Panc1 (cell line): ENCODE measurements at regions not wholly inside any gene's neighbourhood (a gene's known extent, or its start where the extent isn't known, plus 50 kb on each side); places are given as distances from the start of the nearest gene placed in this dataset.

ENCODE experiments used
- CTCF ChIP-seq: fragments of 450-650 bp; IDR thresholded peaks from 2 replicates; pipeline ENCODE4 v1.5.1; 2017; ENCODE audit warnings: mild to moderate bottlenecking
- POLR2AphosphoS5 ChIP-seq: IDR thresholded peaks from 2 replicates; pipeline ENCODE4 v1.6.1; 2012; ENCODE audit warnings: mild to moderate bottlenecking, low read depth, low read length, moderate library complexity
- REST ChIP-seq, 2 experiments: IDR thresholded peaks; 2 replicates each; pipeline ENCODE4 v1.6.1; 2011 to 2012; ENCODE audit warnings: low read depth in 2 of 2, control low read depth in 1 of 2, low read length in 1 of 2, mild to moderate bottlenecking in 1 of 2, moderate library complexity in 1 of 2; ENCODE audit not compliant: insufficient read depth in 1 of 2
- SIN3A ChIP-seq: IDR thresholded peaks from 2 replicates; pipeline ENCODE4 v1.6.1; 2012; ENCODE audit warnings: low read depth, mild to moderate bottlenecking, low read length, moderate library complexity, borderline replicate concordance; ENCODE audit not compliant: insufficient read depth

GRCh38 chr10:33487014-33487776, 152.7 kb upstream of the NRP1 start:
- TF ChIP-seq CTCF (peak; percentile 30; the same call in 1 of the 2 replicates), POLR2AphosphoS5 (no peak), SIN3A (no peak), REST (IDR thresholded peaks at IDR 0.05; ENCODE audit: insufficient read depth in 1 of 2, low read depth in 2 of 2, low read length in 1 of 2) (no peak)
